ENCODE measurements at regions not wholly inside any gene's neighbourhood (a gene's known extent, or its start where the extent isn't known, plus 50 kb on each side); places are given as distances from the start of the nearest gene placed in this dataset.

DNA sequence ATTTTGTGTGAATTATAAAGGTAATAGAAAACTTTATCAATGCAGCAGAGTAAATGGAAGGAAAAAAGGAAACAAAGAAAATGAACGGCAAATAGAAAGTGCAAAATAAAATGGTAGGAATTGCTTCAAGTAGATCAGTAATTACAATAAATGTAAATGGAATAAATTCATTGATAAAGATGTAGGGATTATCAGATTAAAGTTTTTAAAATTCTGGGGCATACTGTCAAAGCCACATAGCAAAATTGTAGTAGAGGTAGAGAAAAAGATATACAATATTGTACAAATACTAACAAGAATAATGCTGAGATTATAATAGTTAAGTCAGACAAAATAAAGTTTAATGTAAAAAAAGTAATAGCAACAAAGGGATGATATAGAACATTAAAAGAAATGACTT lies 94.7 kb downstream of the SMIM20 start:
- TF ChIP-seq ZFP30 (CRISPR knock-in tag; IDR thresholded peaks at IDR 0.05) (no peak), PATZ1 (CRISPR knock-in tag; IDR thresholded peaks at IDR 0.05; ENCODE audit: borderline replicate concordance) (no peak), ZNF70 (CRISPR knock-in tag; IDR thresholded peaks at IDR 0.05) (no peak), ESRRG (CRISPR knock-in tag; IDR thresholded peaks at IDR 0.05) (no peak), TOX (CRISPR knock-in tag; IDR thresholded peaks at IDR 0.05; ENCODE audit: borderline replicate concordance) (no peak), SNAI2 (CRISPR knock-in tag; IDR thresholded peaks at IDR 0.05) (no peak)
